ENCODE measurements at regions not wholly inside any gene's neighbourhood (a gene's known extent, or its start where the extent isn't known, plus 50 kb on each side); places are given as distances from the start of the nearest gene placed in this dataset.

DNA sequence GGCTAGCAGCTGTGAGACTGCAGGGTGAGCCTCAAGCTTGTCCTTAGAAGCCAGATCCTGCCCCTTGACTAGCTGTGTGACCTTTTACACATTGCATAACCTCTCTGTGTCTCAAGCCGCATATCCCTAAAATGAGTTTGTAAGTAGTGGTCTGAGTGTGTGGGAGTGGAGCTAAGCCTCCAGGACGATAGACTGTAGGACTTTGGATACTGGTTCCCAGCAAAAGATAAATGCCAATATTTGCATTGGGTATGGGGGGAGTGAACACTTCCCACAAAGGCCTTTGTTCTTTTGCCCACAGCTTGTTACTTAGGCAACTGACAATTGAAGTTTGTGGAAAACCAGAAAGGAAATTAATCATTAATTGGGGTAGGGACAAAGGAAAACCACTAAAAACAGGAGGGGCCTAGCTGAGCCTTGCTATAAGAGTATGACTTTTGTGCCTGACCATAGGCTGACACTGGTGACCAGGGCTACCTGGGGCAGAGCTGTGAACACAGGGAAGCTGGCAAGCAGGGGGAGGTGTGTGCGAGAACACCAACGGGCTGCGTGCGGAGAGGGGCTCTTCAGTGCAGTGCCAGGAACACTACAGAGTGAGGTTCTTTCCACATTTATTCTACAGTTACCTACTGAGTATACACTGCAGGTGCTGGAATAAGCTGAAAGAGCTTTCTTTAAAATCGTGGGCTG lies 102.4 kb upstream of the ETV3 start:
- no peaks in the 10 kb centered on the region for H3K36me3 Mint-ChIP-seq
- DNase-seq (ENCODE audit: low spot score in 2 of 2) (no peak), ATAC-seq (no peak)
- H3K9me3 Mint-ChIP-seq: no peaks in the 10 kb centered on the region
- no peak overlapping the region for H3K27ac Mint-ChIP-seq

DNA sequence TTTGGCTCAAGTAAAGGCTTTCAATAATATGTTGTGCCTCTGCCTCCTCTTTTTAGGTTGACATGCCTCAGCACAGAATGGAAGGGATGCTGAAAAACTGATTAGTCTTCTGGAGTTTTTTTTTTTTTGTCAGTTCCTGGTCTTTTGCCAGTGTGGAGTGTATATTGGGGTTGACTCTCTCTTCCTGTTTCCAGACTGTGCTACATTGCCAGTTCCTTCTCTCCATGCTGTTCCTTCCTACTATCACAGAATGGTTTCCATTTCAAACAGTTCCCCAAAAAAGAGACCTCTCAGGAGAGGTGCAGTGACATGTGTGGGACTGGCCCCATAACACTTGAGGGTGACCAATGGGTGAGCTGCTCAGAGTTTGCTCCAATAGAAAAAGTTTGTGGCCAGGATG lies 101.7 kb upstream of the ETV3 start:
- no peak for ATAC-seq
- H3K9me3 Mint-ChIP-seq: no peaks in the 10 kb centered on the region
- no peak for DNase-seq (ENCODE audit: low spot score in 2 of 2)
- H3K36me3 Mint-ChIP-seq: no peaks in the 10 kb centered on the region
- no peak overlapping the region for H3K27ac Mint-ChIP-seq

DNA sequence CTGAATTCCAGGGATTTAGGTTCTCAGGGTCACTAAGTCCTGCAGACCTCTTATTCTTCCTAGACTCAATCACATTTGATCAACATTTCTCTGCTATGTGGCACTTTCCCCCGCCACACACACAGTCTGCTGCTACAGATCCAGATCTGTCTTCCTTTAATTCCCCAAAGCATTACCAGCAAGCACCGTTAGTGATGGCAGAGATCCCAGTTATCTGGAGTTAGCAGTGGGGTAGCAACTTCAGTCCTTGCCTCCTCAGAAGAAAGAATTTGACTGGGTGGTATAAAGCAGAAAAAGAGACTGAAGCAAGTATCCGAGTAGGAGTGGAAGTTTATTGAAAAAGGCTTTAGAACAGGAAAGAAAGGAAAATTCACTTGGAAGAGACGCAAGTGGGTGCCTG lies 100.4 kb upstream of the ETV3 start:
- ATAC-seq: no peak
- Mint-ChIP-seq H3K36me3 (no peaks in the 10 kb centered on the region), H3K27ac (no peak overlapping the region), H3K9me3 (no peaks in the 10 kb centered on the region)
- no peak for DNase-seq (ENCODE audit: low spot score in 2 of 2)

DNA sequence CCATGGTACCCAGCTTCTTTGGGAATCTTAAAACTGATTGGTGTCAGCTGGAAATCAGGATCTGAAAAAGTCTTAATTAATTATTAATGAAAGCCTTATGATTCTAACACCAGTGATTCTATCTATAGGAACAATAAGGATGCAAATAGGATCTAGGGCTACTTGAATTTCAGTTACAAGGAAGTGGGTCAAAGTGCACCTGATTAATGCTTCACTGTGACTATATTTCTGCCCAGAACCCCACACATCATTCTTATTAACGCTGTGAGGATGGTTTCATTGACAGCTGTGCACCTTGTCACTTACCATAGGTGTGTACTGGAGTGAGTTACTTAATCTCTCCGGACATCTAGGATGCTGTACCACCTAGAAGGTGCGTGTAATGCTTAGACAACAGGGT lies 99.8 kb upstream of the ETV3 start:
- no peaks in the 10 kb centered on the region for H3K9me3 Mint-ChIP-seq
- DNase-seq (ENCODE audit: low spot score in 2 of 2) (no peak), ATAC-seq (no peak)
- no peaks in the 10 kb centered on the region for H3K36me3 Mint-ChIP-seq
- no peak overlapping the region for H3K27ac Mint-ChIP-seq

DNA sequence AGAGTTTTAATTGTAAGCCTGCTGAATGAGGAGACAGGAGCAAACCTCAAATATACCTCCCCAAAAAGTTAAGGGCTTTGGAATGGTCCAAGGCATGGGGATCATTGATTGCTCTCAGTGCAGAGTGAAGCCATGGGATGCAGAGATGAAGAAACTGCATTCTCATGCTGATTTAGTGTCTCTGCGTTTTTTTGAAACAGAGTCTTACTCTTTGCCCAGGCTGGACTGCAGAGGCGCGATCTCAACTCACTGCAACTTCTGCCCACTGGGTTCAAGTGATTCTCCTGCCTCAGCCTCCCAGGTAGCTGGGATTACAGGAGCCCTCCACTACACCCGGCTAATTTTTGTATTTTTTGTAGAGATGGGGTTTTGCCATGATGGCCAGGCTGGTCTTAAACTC lies 99.3 kb upstream of the ETV3 start:
- Mint-ChIP-seq H3K36me3 (no peaks in the 10 kb centered on the region), H3K27ac (no peak overlapping the region), H3K9me3 (no peaks in the 10 kb centered on the region)
- ATAC-seq (no peak), DNase-seq (ENCODE audit: low spot score in 2 of 2) (no peak)

DNA sequence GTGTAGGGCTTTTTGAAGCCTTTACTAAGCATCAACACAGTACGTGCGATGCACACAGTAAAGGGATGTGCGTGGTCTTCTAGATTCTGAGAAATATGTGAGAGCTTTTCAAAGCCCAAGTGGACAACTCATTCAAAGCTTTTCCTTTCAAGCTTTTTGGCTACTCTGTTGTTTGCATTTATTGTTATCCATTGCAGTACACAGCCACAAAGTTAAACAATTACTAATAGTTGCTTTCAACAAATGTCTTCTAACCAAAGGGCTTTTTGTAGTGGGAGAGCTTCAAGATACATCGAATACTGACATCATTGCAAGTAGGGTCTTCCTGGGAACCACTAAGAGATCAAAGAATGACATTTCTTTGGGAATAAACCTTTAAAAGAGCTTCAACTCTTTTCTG lies 97.9 kb upstream of the ETV3 start:
- Mint-ChIP-seq H3K27ac (no peak overlapping the region), H3K36me3 (no peaks in the 10 kb centered on the region), H3K9me3 (no peaks in the 10 kb centered on the region)
- ATAC-seq (no peak), DNase-seq (ENCODE audit: low spot score in 2 of 2) (no peak)

DNA sequence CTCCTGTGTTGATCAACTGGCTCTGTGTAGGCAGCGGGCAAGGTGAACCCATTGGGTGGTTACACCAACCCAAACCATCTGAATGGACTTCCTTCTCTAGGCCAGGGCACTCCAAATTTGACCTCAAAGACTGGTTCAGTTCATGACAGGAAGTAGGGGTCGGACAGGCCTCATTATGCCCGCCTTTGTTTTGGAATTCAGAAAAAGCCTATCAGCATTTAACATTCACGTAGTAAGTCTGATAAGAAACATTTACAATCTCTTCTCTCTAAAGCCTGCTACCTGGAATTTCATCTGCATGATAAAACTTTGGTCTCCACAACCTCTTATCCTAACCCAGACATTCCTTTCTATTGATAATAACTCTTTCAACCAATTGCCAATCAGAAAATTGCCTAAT lies 97.1 kb upstream of the ETV3 start:
- H3K36me3 Mint-ChIP-seq: no peaks in the 10 kb centered on the region
- H3K27ac Mint-ChIP-seq: no peak overlapping the region
- H3K9me3 Mint-ChIP-seq: no peaks in the 10 kb centered on the region
- ATAC-seq (no peak), DNase-seq (ENCODE audit: low spot score in 2 of 2) (no peak)

DNA sequence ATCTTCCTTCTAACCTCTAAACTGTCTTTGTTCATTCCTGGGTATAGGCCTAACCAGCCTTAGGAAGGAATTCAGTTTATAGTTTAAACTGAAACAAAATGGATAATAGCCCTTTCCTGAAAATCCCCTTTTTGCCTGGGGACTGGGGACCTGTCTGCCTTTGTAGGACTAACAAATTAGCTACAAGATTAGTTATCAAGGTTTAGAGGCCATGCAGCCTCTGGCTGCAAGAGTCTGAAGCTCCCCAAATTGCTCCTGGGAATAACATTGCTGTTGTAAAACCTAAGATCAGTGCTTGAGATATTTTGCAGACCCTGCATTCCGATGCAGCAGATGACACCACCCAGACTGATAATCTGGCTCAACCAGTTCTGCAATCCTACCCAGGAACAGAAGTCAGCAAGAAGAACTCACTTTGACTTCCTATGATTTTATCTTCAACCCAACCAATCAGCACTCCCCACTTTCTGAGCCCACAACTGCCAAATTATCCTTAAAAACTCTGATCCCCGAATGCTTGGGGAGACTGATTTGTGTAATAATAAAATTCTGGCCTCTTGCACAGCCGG lies 96.6 kb upstream of the ETV3 start:
- DNase-seq (ENCODE audit: low spot score in 2 of 2): no peak
- Mint-ChIP-seq H3K36me3 (no peaks in the 10 kb centered on the region), H3K27ac (no peak overlapping the region), H3K9me3 (no peaks in the 10 kb centered on the region)
- ATAC-seq: no peak

DNA sequence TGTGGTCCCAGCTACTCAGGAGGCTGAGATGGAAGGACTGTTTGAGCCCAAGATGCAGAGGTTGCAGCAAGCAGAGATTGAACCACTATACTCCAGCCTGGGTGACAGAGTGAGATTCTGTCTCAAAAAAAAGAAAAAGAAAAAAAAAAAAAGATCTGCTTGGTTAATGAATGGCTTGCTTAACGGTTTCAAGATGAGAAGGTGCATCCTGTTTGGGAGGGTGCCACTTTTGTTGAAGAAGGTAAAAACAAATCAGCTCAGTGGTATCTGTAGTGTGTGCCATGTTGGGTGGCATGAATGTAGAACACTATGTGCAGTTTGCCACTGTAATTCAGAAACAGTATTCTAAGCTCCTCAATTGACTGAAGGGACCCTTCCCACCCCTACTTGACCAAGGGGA lies 94.9 kb upstream of the ETV3 start:
- H3K36me3 Mint-ChIP-seq: no peaks in the 10 kb centered on the region
- H3K9me3 Mint-ChIP-seq: no peaks in the 10 kb centered on the region
- DNase-seq (ENCODE audit: low spot score in 2 of 2) (no peak), ATAC-seq (peak in 1 of 2 donors; percentile 30)
- H3K27ac Mint-ChIP-seq: no peak overlapping the region

DNA sequence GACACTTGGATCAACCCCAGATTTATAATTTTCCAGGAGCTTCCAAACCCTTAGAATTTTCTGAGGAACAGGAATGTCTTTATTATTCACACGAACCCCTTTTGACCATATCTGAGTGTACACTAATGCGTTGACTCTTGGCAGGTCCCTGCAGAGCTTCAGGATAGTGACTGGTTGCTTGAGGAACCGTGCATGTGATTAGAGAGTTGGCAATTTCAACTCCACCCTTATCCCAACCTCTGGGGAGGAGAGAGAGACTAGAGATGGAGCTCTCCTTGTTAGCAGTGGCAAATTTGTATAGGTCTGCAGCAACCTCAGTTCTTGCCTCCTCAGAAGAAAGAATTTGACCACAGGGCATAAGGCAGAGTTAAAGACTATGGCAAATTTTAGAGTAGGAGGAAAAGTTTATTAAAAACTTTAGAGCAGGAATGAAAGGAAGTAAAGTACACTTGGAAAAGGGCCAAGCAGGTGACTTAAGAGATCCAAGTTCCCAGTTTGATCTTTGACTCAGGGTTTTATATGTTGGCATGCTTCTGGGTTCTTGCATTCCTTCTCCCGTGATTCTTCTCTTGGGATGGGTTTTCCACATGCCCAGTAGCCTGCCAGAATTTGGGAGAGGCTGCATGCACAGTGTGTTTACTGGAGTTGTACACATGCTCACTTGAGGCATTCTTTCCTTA lies 93.8 kb upstream of the ETV3 start:
- no peaks in the 10 kb centered on the region for H3K36me3 Mint-ChIP-seq
- ATAC-seq (no peak), DNase-seq (ENCODE audit: low spot score in 2 of 2) (no peak)
- no peaks in the 10 kb centered on the region for H3K9me3 Mint-ChIP-seq
- H3K27ac Mint-ChIP-seq: no peak overlapping the region

DNA sequence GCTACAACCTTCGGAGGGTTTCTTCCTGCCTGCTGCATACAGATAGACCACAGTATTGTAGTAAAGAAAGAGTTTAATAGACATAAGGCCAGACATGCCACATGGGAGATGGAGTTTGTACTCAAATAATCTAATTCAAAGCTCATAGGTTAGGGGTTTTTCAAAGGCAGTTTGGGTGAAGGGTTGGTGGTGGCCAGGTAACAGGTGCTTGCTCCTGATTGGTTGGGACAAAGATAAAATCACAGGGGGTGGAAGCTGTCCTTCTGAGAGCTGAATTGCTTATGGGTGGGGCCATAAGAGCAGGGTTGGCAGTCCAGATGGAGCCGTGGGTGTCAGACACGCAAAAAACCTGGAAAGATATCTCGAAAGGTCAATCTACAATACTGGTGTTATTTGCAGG lies 92.3 kb upstream of the ETV3 start:
- no peak for DNase-seq (ENCODE audit: low spot score in 2 of 2)
- ATAC-seq: no peak
- Mint-ChIP-seq H3K27ac (no peak overlapping the region), H3K9me3 (no peaks in the 10 kb centered on the region), H3K36me3 (no peaks in the 10 kb centered on the region)

DNA sequence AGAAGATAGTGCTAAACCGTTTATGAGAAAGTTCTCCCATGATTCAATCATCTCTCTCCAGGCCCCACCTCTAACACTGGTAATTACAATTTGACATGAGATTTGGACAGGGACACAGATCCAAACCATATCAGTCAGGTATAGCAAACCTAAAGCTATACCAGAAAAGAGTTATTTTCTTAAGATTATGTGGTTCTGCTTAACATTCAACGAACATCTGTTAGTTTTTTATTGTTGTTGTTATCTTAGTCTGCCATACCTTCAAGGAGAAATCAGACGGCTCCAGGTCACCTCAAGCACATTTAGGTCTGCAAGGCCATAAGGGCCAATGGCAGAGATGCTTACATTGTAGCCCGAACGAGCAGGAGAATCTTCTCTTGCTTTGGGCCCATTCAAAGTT lies 89.5 kb upstream of the ETV3 start:
- Mint-ChIP-seq H3K9me3 (no peaks in the 10 kb centered on the region), H3K27ac (no peak overlapping the region), H3K36me3 (no peaks in the 10 kb centered on the region)
- ATAC-seq: no peak
- DNase-seq (ENCODE audit: low spot score in 2 of 2): no peak

DNA sequence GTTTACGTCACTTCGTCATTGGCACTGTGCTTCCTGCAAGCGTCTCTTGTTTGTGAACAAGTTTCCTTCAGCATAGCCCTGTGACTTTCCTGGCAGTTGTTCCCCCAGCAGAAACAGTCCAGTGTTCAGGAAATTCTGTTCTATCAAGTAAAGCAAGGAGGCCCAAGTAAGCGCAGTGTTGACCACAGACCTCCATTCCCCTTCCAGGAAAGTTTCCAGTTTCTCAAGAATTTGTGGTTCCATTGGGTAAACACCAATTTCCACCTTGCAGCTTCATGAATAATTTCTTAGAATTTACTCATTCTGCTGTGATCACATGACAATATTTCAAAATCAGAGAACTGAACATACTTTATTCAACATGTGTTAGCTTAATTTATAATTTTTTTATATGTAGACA lies 88.5 kb upstream of the ETV3 start:
- H3K9me3 Mint-ChIP-seq: no peaks in the 10 kb centered on the region
- DNase-seq (ENCODE audit: low spot score in 2 of 2) (no peak), ATAC-seq (no peak)
- no peak overlapping the region for H3K27ac Mint-ChIP-seq
- no peaks in the 10 kb centered on the region for H3K36me3 Mint-ChIP-seq

DNA sequence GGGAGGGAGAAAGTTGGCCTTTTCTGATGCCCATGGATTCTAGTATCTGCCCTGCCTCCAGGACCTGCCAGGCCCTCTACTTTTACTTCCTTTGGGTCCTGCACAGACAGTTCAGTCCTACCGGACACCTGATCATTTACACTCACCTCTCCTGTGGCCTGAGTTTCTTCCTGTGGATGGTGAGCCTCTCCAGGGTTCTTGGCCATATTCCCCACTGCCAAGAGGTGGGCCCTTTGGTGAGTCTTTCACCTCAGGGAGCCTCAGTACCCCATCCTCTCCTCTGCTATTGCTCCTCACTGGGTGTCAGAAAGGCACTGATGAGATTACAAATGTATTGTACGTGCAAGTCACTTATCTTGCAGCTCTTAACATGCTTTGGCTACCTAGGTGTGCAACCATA lies 81.4 kb upstream of the ETV3 start:
- ATAC-seq (no peak), DNase-seq (ENCODE audit: low spot score in 2 of 2) (no peak)
- peaks cover 5 to 14% of the 10 kb centered on the region in 2 donors for H3K9me3 Mint-ChIP-seq
- no peak overlapping the region for H3K27ac Mint-ChIP-seq
- peaks cover 0 to 9% of the 10 kb centered on the region in 2 donors for H3K36me3 Mint-ChIP-seq

DNA sequence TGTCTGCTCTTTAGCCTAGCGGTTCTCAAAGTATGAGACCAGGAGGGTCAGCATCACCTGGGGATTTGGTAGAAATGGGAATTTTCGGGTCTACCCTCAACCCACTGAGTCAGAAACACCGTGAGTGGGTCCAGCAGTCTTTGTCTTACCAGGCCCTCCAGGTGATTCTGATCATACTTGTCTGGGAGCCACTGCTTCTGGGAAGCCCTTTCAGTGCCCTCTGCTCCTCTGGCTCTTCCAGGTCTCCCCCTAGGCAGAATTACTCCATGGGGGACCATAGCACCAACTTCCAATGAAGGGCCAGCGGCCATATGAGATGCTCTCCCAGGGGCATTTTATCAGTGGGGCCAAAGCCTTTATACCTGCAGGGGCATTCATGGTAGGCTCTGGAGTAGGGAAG lies 81.0 kb upstream of the ETV3 start:
- DNase-seq (ENCODE audit: low spot score in 2 of 2) (no peak), ATAC-seq (no peak)
- H3K27ac Mint-ChIP-seq: no peak overlapping the region
- H3K36me3 Mint-ChIP-seq: peaks cover 0 to 11% of the 10 kb centered on the region in 2 donors
- H3K9me3 Mint-ChIP-seq: peaks cover 6 to 17% of the 10 kb centered on the region in 2 donors

DNA sequence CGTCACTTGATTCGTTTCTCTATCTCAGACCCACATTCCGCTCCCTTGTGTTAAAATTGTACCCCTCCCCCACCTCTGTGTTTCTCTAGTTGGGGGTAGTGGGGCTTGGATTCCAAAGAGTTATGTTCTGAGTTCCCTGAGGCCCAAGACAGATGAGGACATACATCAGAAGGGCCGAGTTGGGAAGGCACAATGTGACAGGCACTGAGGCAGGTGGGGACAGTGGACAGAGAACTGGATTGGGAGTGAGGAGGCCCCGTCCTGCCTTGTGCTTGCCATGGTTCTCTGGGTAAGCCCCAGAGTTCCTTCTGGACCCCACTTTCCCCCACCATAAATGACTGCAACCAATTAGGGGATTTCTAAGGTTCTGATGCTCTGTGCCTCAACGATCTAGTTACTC lies 80.5 kb upstream of the ETV3 start:
- DNase-seq (ENCODE audit: low spot score in 2 of 2) (no peak), ATAC-seq (no peak)
- Mint-ChIP-seq H3K27ac (no peak overlapping the region), H3K9me3 (peaks cover 9 to 20% of the 10 kb centered on the region in 2 donors), H3K36me3 (peaks cover 4 to 14% of the 10 kb centered on the region in 2 donors)

DNA sequence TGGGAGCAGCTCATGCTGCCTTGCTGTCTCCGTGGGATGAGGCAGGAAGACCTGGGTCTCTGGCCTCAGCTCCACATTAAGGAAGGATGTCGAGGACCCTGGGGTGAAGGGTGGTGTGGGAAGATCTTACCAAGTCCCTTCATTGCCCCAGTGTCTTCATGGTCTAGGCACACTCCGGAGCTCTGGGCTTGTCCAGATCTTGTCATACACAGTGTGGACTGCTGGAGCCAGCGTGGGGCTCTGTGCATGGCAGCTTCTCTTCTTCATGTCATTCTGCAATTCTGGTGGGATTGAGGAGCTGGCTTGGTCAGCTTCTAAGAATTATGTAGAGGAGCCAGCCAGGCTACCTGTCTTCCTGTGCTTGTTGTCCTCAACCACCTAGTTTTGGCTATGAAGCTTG lies 79.3 kb upstream of the ETV3 start:
- no peak for ATAC-seq
- Mint-ChIP-seq H3K27ac (peak overlapping the region in 1 of 2 donors; percentile 24), H3K36me3 (peaks cover 11 to 26% of the 10 kb centered on the region in 2 donors), H3K9me3 (peaks cover 21 to 32% of the 10 kb centered on the region in 2 donors)
- DNase-seq (ENCODE audit: low spot score in 2 of 2): no peak

DNA sequence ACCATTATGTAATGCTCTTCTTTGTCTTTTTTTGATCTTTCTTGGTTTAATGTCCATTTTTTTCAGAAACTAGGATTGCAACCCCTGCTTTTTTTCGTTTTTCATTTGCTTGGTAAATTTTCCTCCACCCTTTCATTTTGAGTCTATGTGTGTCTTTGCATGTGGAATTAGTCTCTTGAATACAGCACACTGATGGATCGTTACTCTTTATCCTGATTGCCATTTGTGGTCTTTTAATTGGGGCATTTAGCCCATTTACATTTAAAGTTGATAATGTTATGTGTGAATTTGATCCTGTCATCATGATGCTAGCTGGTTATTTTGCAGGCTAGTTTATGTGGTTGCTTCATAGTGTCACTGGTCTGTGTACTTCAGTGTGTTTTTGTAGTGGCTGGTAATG lies 75.6 kb upstream of the ETV3 start:
- ATAC-seq (no peak), DNase-seq (ENCODE audit: low spot score in 2 of 2) (no peak)
- Mint-ChIP-seq H3K36me3 (peaks cover 11 to 27% of the 10 kb centered on the region in 2 donors), H3K27ac (no peak overlapping the region), H3K9me3 (peaks cover 21 to 32% of the 10 kb centered on the region in 2 donors)
